ENCODE measurements at regions not wholly inside any gene's neighbourhood (a gene's known extent, or its start where the extent isn't known, plus 50 kb on each side); places are given as distances from the start of the nearest gene placed in this dataset.
"Not testable (repeated sequence)": the region's sequence is repeated elsewhere in the genome, so short reads cannot be mapped to it uniquely, and the experiment has no call there.

GRCh38 chr2:111378348-111378747 lies 257.6 kb downstream of the BCL2L11 start:
- not testable (repeated sequence) for H3K9ac ChIP-seq (ENCODE audit: insufficient read depth in 1 of 2, low read length in 2 of 2); ATAC-seq (ENCODE audit: insufficient read depth, low FRiP score)

GRCh38 chr2:111380733-111381439 lies 260.2 kb downstream of the BCL2L11 start:
- not testable (repeated sequence) for H3K36me3 ChIP-seq (ENCODE audit: control insufficient read depth in 4 of 4, insufficient read depth in 4 of 4, low read length in 4 of 4); H3K9me3 ChIP-seq (ENCODE audit: control insufficient read depth in 4 of 4, insufficient read depth in 3 of 4, low read length in 3 of 4); H3K27ac ChIP-seq (ENCODE audit: low read depth in 1 of 2, low read length in 1 of 2); H3K4me3 ChIP-seq; H3K27me3 ChIP-seq (ENCODE audit: control insufficient read depth in 3 of 3, insufficient read depth in 3 of 3, low read length in 2 of 3); ATAC-seq (ENCODE audit: insufficient read depth, low FRiP score); H3K9ac ChIP-seq (ENCODE audit: insufficient read depth in 1 of 2, low read length in 2 of 2); DNase-seq; H3K4me1 ChIP-seq (ENCODE audit: control insufficient read depth in 5 of 5, insufficient read depth in 5 of 5, low read length in 5 of 5)
- WGBS, 2 donors, result 69 to 88% methylated on average over 4 of the region's 5 CpGs

More at GRCh38 chr2:111378348-111378747, 257.6 kb downstream of the BCL2L11 start:
- H3K36me3 ChIP-seq (ENCODE audit: control insufficient read depth in 4 of 4, insufficient read depth in 4 of 4, low read length in 4 of 4); H3K27me3 ChIP-seq (ENCODE audit: control insufficient read depth in 3 of 3, insufficient read depth in 3 of 3, low read length in 2 of 3); H3K27ac ChIP-seq (ENCODE audit: low read depth in 1 of 2, low read length in 1 of 2); H3K4me3 ChIP-seq; H3K4me1 ChIP-seq (ENCODE audit: control insufficient read depth in 5 of 5, insufficient read depth in 5 of 5, low read length in 5 of 5); H3K9me3 ChIP-seq (ENCODE audit: control insufficient read depth in 4 of 4, insufficient read depth in 3 of 4, low read length in 3 of 4); DNase-seq: not testable (repeated sequence)
- no CpG with 5 or more reads among the region's 3 CpGs for WGBS, 2 donors

- ATAC-seq (ENCODE audit: insufficient read depth, low FRiP score); DNase-seq; H3K9ac ChIP-seq (ENCODE audit: insufficient read depth in 1 of 2, low read length in 2 of 2); H3K9me3 ChIP-seq (ENCODE audit: control insufficient read depth in 4 of 4, insufficient read depth in 3 of 4, low read length in 3 of 4); H3K27me3 ChIP-seq (ENCODE audit: control insufficient read depth in 3 of 3, insufficient read depth in 3 of 3, low read length in 2 of 3); H3K4me1 ChIP-seq (ENCODE audit: control insufficient read depth in 5 of 5, insufficient read depth in 5 of 5, low read length in 5 of 5); H3K36me3 ChIP-seq (ENCODE audit: control insufficient read depth in 4 of 4, insufficient read depth in 4 of 4, low read length in 4 of 4); H3K4me3 ChIP-seq; H3K27ac ChIP-seq (ENCODE audit: low read depth in 1 of 2, low read length in 1 of 2): not testable (repeated sequence)
- whole genome bisulfite sequencing, 2 donors, result 54 to 71% methylated on average over 8 to 9 of the region's 11 CpGs
These were observed 261.0 kb downstream of the BCL2L11 start for GRCh38 chr2:111381530-111382306.

GRCh38 chr2:111382507-111382906 lies 261.8 kb downstream of the BCL2L11 start:
- WGBS, 2 donors, result 85 to 89% methylated on average over 2 of the region's 3 CpGs
- H3K9me3 ChIP-seq (ENCODE audit: control insufficient read depth in 4 of 4, insufficient read depth in 3 of 4, low read length in 3 of 4); DNase-seq; H3K27me3 ChIP-seq (ENCODE audit: control insufficient read depth in 3 of 3, insufficient read depth in 3 of 3, low read length in 2 of 3); H3K9ac ChIP-seq (ENCODE audit: insufficient read depth in 1 of 2, low read length in 2 of 2); ATAC-seq (ENCODE audit: insufficient read depth, low FRiP score); H3K27ac ChIP-seq (ENCODE audit: low read depth in 1 of 2, low read length in 1 of 2); H3K4me3 ChIP-seq; H3K36me3 ChIP-seq (ENCODE audit: control insufficient read depth in 4 of 4, insufficient read depth in 4 of 4, low read length in 4 of 4); H3K4me1 ChIP-seq (ENCODE audit: control insufficient read depth in 5 of 5, insufficient read depth in 5 of 5, low read length in 5 of 5): not testable (repeated sequence)

- 81 to 87% methylated on average over 10 of the region's 12 CpGs for WGBS, 2 donors
- not testable (repeated sequence) for H3K4me3 ChIP-seq; H3K27ac ChIP-seq (ENCODE audit: low read depth in 1 of 2, low read length in 1 of 2); ATAC-seq (ENCODE audit: insufficient read depth, low FRiP score); DNase-seq; H3K9me3 ChIP-seq (ENCODE audit: control insufficient read depth in 4 of 4, insufficient read depth in 3 of 4, low read length in 3 of 4); H3K36me3 ChIP-seq (ENCODE audit: control insufficient read depth in 4 of 4, insufficient read depth in 4 of 4, low read length in 4 of 4); H3K27me3 ChIP-seq (ENCODE audit: control insufficient read depth in 3 of 3, insufficient read depth in 3 of 3, low read length in 2 of 3); H3K9ac ChIP-seq (ENCODE audit: insufficient read depth in 1 of 2, low read length in 2 of 2); H3K4me1 ChIP-seq (ENCODE audit: control insufficient read depth in 5 of 5, insufficient read depth in 5 of 5, low read length in 5 of 5)
These were observed 262.6 kb downstream of the BCL2L11 start for GRCh38 chr2:111383311-111383710.

- H3K27ac ChIP-seq (ENCODE audit: low read depth in 1 of 2, low read length in 1 of 2); H3K36me3 ChIP-seq (ENCODE audit: control insufficient read depth in 4 of 4, insufficient read depth in 4 of 4, low read length in 4 of 4); H3K27me3 ChIP-seq (ENCODE audit: control insufficient read depth in 3 of 3, insufficient read depth in 3 of 3, low read length in 2 of 3); H3K4me1 ChIP-seq (ENCODE audit: control insufficient read depth in 5 of 5, insufficient read depth in 5 of 5, low read length in 5 of 5); H3K9me3 ChIP-seq (ENCODE audit: control insufficient read depth in 4 of 4, insufficient read depth in 3 of 4, low read length in 3 of 4); H3K9ac ChIP-seq (ENCODE audit: insufficient read depth in 1 of 2, low read length in 2 of 2); H3K4me3 ChIP-seq; DNase-seq; ATAC-seq (ENCODE audit: insufficient read depth, low FRiP score): not testable (repeated sequence)
- 95% methylated on average over 6 of the region's 8 CpGs for WGBS, 2 donors
These were observed 264.7 kb downstream of the BCL2L11 start for GRCh38 chr2:111385226-111385957.

- not testable (repeated sequence) for H3K27me3 ChIP-seq (ENCODE audit: control insufficient read depth in 3 of 3, insufficient read depth in 3 of 3, low read length in 2 of 3)
These were observed 269.9 kb downstream of the BCL2L11 start for GRCh38 chr2:111390605-111391004.

More at GRCh38 chr2:111390605-111391004, 269.9 kb downstream of the BCL2L11 start:
- not testable (repeated sequence) for H3K9me3 ChIP-seq (ENCODE audit: control insufficient read depth in 4 of 4, insufficient read depth in 3 of 4, low read length in 3 of 4); DNase-seq; ATAC-seq (ENCODE audit: insufficient read depth, low FRiP score); H3K27ac ChIP-seq (ENCODE audit: low read depth in 1 of 2, low read length in 1 of 2); H3K9ac ChIP-seq (ENCODE audit: insufficient read depth in 1 of 2, low read length in 2 of 2); H3K4me1 ChIP-seq (ENCODE audit: control insufficient read depth in 5 of 5, insufficient read depth in 5 of 5, low read length in 5 of 5); H3K36me3 ChIP-seq (ENCODE audit: control insufficient read depth in 4 of 4, insufficient read depth in 4 of 4, low read length in 4 of 4); H3K4me3 ChIP-seq
- WGBS, 2 donors, result 100% methylated on average over 1 of the region's 2 CpGs

All from lung (tissue), 9 donors.